ENCODE measurements at regions not wholly inside any gene's neighbourhood (a gene's known extent, or its start where the extent isn't known, plus 50 kb on each side); places are given as distances from the start of the nearest gene placed in this dataset.
"Not testable (repeated sequence)": the region's sequence is repeated elsewhere in the genome, so short reads cannot be mapped to it uniquely, and the experiment has no call there.

- DNase-seq = no peak
Measured at GRCh38 chr14:104404922-104405321, 174.6 kb upstream of the C14orf180 start.

- no peak for DNase-seq
Measured at GRCh38 chr14:104405360-104406226, 174.0 kb upstream of the C14orf180 start.

- DNase-seq = no peak
Measured at GRCh38 chr14:104406831-104407230, 172.7 kb upstream of the C14orf180 start.

GRCh38 chr14:104416383-104416782 lies 163.2 kb upstream of the C14orf180 start:
- no peak for DNase-seq

- DNase-seq = no peak
Measured at GRCh38 chr14:104419865-104420505, 159.6 kb upstream of the C14orf180 start.

- DNase-seq = not testable (repeated sequence)
Measured at GRCh38 chr14:104420523-104420922, 159.0 kb upstream of the C14orf180 start.

- no peak for DNase-seq
Measured at GRCh38 chr14:104420990-104421389, 158.6 kb upstream of the C14orf180 start.

GRCh38 chr14:104421401-104421821 lies 158.2 kb upstream of the C14orf180 start:
- no peak for DNase-seq

- no peak for DNase-seq
Measured at GRCh38 chr14:104421892-104422828, 157.4 kb upstream of the C14orf180 start.

- DNase-seq = no peak
Measured at GRCh38 chr14:104422837-104423681, 156.5 kb upstream of the C14orf180 start.

- DNase-seq = no peak
Measured at GRCh38 chr14:104423701-104424405, 155.7 kb upstream of the C14orf180 start.

- DNase-seq = peak; percentile 78
Measured at GRCh38 chr14:104424406-104425072, 155.0 kb upstream of the C14orf180 start.

GRCh38 chr14:104425171-104425681 lies 154.3 kb upstream of the C14orf180 start:
- DNase-seq = no peak

- no peak for DNase-seq
Measured at GRCh38 chr14:104425763-104426646, 153.6 kb upstream of the C14orf180 start.

- no peak for DNase-seq
Measured at GRCh38 chr14:104427131-104427851, 152.3 kb upstream of the C14orf180 start.

- no peak for DNase-seq
Measured at GRCh38 chr14:104428333-104428851, 151.2 kb upstream of the C14orf180 start.

- DNase-seq = no peak
Measured at GRCh38 chr14:104428860-104429259, 150.7 kb upstream of the C14orf180 start.

GRCh38 chr14:104429291-104429861 lies 150.2 kb upstream of the C14orf180 start:
- no peak for DNase-seq
